ENCODE measurements at regions not wholly inside any gene's neighbourhood (a gene's known extent, or its start where the extent isn't known, plus 50 kb on each side); places are given as distances from the start of the nearest gene placed in this dataset.
"Not testable (repeated sequence)": the region's sequence is repeated elsewhere in the genome, so short reads cannot be mapped to it uniquely, and the experiment has no call there.

DNA sequence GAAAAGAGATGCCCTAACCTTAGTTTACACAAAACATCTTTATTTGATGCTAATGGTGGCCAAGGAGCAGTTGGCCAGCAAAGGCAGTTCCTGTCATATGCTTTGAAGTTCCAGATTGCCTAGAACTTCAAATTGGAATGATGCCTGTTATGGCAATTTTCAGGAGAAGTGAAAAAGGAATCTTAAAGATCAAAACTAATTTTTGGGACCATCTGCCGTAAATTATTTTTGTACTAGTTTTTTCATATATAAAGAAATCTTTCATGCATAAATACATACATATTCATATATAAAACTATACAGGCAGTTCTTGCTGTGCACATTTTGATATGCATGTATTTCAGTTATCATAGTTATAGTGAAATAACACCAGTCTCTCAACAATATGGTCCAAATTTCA lies 1185.6 kb upstream of the FAM98A start:
- no peak for DNase-seq (ENCODE audit: low read depth in 2 of 2, low spot score in 1 of 2)

DNA sequence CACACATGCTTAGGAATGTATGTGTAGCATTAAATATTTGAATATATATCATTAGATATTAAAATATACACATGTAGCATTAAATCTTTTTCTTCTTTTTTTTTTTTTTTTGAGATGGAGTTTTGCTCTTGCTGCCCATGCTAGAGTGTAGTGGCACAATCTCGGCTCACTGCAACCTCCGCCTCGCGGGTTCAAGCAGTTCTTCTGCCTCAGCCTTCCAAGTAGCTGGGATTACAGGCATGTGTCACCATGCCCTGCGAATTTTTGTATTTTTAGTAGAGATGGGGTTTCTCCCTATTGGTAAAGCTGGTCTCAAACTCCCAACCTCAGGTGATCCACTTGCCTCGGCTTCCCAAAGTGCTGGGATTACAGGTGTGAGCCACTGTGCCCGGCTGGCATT lies 1151.6 kb upstream of the FAM98A start:
- DNase-seq (ENCODE audit: low read depth in 2 of 2, low spot score in 1 of 2): not testable (repeated sequence)

DNA sequence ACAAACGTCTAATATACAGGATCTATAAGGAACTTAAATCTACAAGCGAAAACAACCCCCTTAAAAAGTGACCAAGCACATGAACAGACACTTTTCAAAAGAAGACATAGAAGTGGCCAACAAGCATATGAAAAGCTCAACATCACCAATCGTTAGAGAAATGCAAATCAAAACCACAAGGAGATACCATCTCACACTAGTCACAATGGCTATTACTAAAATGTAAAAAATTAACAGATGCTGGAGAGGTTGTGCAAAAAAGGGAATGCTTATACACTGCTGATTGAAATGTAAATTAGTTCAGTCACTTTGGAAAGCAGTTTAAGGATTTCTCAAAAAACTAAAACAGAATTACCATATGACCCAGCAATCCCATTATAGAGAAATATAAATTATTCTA lies 1148.5 kb upstream of the FAM98A start:
- no peak for DNase-seq (ENCODE audit: low read depth in 2 of 2, low spot score in 1 of 2)

DNA sequence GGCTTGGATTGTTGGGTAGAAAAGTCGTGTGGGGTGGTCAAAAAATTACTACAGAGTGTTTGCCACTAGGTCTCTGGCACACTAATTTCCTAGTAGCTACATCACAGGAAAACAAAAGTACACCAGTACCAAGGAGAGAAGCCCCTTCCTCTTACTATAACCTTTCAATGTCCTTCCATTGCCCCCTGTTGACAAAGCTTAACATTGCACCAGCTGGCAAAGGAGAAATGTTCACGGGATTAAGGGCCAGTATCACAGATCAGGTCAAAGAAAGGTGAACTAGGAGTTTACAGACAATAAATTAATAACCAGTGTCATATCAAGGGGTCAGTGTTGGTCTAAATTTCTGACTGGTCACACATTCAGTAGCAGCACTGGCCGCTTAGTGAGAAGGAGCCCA lies 1139.6 kb upstream of the FAM98A start:
- DNase-seq (ENCODE audit: low read depth in 2 of 2, low spot score in 1 of 2): no peak

DNA sequence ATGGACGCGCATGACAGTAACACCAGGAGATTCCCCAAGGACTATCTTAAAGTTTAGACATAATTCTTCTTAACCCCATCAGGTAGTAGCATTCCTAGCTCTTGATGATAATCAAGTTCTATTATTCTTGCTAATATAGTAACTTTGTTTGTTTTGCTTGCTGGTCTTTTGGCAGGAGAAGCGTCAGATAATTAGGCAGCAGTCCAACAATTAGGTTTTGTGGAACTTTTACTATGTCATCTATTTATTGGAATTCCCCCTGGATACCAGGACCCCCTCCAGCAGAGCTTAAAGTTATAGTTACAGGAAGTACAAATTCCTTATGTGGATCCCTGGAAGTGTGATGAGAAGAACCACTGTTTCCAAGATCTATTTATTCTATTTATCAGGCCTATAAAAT lies 1138.0 kb upstream of the FAM98A start:
- DNase-seq (ENCODE audit: low read depth in 2 of 2, low spot score in 1 of 2): no peak

DNA sequence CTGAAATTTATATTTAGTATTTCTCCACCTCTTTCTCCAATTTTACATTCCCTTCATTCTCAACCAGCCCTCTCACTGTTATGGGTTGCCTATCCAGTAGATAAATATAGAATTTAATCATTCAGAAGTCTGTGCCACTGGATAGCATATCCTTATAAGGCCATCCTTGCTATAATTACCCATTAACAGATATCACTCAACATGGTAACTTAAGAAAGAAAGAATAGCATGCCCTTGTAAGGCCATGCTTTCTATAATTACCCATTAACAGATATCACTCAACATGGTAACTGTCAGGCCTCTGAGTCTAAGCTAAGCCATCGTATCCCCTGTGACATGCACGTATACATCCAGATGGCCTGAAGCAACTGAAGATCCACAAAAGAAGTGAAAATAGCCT lies 1137.4 kb upstream of the FAM98A start:
- DNase-seq (ENCODE audit: low read depth in 2 of 2, low spot score in 1 of 2): no peak

DNA sequence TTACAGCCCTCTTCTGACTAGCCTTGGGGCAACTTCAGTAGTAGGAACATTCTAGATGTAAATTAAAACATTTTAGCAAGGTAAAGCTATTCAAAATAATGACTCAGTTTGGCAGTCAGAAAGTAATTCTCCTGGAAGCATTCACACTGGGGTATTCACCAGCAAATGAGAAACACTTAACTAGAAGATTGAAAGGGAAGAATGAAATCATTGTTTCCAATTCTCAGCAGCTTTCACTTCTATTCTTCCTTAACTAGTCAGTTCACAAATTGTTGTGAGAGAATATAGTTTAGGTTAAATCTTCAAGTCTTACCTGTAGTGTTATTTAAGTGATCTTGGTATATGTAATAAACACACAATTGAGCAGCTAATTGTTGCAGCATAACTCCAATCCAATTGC lies 1135.6 kb upstream of the FAM98A start:
- no peak for DNase-seq (ENCODE audit: low read depth in 2 of 2, low spot score in 1 of 2)

DNA sequence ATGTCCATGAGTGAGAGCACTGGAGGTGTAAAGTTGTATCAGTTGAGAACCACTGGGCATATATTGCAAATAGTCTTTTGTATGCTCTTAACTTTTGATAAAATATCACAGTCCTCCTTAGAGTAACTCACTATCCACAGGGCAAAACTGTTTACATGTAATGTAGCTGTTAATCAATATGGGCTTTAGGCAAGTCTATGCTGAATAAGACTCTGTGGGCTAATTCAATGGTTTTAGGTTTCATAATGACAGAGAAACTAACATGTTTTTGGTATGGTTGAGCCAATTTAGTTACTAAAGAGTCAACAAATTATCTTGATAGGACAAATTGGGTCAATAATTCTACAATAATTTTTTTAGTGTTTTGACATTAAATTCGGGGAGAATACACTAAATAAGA lies 1134.9 kb upstream of the FAM98A start:
- DNase-seq (ENCODE audit: low read depth in 2 of 2, low spot score in 1 of 2): no peak

DNA sequence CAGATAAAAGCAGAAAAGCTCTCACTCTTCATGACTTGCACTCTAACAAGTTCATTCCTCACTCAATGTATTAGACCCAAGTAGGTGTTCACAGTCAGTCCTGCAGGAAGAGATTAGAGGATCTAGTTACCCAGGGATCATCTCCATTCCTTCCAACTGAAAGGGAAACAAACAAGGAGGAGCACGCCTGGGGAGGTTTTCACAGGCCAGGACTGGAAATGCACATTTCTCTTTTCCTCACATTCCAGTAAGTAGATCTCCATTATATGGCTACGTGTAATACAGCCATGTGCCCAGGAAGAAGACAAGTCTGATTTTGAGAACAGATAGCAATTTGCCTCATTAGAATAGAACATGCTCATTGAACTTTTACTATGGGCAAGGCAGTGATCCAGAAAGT lies 1132.2 kb upstream of the FAM98A start:
- DNase-seq (ENCODE audit: low read depth in 2 of 2, low spot score in 1 of 2): no peak

DNA sequence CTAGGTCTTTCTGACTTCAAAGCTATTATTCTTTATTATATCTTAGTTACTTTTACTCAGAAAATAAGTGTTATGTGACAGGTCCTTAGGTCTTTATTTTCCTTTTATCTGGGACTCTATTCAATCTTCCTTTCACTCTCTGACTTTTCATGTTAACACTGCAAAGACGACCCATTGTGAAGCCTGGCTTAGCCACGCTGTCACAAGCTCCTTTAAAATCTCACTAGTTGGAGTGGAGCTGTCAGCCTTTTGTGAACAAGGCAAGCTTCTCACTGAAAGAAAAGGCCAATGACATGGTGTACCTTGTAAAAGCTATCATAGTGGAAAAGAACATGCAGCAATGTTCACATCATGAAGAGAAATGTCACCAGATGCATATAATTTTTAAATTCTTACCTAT lies 1130.7 kb upstream of the FAM98A start:
- no peak for DNase-seq (ENCODE audit: low read depth in 2 of 2, low spot score in 1 of 2)

DNA sequence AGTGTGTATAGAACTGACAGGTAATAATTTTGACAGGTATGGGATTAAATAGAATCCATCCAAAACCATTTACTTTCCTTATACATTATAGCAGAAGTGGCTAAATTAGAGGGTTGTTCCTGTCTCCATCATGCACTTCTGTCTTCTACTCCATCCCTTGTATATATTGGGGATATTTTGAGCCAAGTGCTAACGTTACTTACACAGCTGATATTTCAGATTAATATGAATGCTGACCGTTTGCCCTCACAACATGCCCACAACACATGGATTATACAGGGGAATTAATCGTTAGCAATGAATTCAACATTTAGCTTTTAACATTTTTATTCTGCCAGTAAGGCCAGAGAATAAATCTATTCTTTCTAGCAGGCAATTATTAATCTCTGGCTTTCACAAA lies 1125.0 kb upstream of the FAM98A start:
- DNase-seq (ENCODE audit: low read depth in 2 of 2, low spot score in 1 of 2): no peak

DNA sequence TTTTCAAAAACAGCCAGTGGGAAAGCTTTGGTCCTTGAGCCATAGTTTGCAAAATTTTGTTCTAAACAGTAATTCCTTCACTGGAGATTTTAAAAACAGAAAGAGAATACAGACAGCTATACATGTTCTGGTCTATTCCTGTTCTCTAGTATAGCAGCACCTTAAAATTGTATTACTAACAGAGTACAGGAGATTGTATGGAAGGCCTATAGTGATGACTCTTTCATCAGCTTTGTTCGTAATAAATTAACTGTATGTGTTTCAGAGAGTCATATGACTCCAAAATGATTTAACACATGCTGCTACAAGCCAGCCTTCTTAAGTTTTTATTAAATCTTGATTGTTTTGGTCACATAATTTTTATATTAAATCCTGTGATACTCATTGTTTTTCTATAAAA lies 1124.6 kb upstream of the FAM98A start:
- DNase-seq (ENCODE audit: low read depth in 2 of 2, low spot score in 1 of 2): no peak

DNA sequence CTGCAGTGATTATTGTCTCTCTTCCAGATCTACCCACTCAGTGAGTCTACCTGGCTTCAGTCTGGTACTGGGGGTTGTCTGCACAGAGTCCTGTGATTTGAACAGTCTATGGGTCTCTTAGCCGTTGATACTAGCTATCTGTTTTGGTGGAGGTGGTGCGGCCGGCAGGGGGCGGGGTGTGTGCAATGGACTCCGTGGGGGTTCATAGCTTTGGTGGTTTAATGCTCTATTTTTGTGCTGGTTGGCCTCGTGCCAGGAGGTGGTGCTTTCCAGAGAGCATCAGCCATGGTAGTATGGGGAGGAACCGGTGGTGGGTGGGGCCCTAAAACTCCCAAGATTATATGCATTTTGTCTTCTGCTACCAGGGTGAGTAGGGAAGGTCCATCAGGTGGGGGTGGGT lies 1120.1 kb upstream of the FAM98A start:
- no peak for DNase-seq (ENCODE audit: low read depth in 2 of 2, low spot score in 1 of 2)

DNA sequence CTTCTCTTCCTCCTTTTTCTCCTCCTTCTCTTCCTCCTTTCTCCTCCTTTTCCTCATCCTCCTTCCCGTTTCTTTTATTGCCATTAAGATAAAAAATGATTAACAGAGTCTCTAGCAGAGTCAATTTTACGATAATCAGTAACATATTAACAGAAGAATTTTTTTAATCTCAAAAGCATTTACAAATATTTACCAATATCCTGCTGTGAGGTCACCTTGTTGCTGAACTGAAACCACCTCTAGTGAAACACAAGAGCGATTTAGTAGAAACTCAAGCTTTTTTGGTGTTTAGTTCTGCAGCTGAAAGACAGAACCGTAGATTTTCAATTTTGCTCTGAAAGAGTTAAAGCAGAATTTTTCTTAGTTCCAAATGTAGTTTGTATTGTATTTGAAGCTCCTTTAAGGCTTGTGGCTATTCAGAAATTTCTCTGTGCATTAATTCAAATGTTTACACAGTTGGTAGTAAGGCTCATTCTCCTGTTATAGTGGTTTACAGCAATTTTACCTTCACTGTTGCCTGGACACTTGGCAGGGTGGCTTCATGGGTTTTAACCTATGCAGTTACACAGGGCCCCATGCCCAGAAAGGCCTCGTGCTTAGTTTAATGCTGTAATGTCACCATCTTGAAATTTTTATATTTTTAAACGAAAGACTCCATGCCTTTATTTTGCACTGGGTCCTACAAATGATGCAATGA lies 1106.6 kb upstream of the FAM98A start:
- no peak for DNase-seq (ENCODE audit: low read depth in 2 of 2, low spot score in 1 of 2)

DNA sequence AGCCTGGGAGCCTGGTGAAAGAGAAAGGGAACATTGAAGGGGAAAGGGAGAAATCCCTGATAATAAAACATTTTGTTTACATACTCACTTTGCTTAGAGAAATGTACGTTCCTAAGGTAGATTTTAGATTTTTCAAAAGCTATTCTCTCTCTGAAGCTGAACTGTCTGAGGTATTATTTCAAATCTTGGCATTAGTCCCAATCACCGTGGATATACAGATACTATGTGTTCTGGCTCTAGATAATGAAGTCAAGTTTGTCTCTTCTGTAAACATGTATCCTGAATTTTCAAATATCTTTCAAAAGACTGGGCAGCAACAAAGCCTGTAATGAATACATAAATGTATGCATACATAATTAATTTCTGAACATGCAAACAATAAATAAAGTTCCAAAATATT lies 1104.2 kb upstream of the FAM98A start:
- no peak for DNase-seq (ENCODE audit: low read depth in 2 of 2, low spot score in 1 of 2)

DNA sequence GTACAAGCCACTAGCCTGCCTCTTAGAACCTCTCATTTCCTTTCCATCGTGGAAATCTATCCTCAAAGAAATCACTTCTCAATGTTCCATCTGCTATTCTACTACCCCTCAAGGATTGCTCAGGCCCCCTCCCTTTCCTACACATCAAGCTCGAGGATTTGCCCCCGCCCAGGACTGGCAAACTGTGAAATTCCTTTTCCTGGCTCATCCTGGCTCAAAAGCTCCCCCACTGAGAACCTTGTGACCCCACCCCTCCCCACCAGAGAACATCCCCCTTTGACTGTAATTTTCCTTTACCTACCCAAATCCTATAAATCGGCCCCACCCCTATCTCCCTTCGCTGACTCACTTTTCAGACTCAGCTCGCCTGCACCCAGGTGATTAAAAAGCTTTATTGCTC lies 1103.3 kb upstream of the FAM98A start:
- not testable (repeated sequence) for DNase-seq (ENCODE audit: low read depth in 2 of 2, low spot score in 1 of 2)

DNA sequence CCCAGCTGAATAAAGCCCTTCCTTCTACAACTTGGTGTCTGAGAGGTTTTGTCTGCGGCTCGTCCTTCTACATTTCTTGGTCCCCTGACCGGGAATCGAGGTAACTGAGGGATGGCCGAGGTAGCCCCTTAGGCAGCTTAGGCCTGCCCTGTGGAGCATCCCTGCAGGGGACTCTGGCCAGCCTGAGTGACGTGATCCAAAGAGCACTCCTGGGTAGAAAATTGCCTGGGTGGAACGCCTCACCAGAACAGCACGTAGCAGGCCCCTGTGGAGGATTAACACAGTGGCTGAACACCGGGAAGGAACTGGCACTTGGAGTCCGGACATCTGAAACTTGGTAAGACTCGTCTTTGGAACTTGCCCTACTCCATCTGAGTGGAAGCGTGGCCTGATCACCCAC lies 1078.5 kb upstream of the FAM98A start:
- not testable (repeated sequence) for DNase-seq (ENCODE audit: low read depth in 2 of 2, low spot score in 1 of 2)

DNA sequence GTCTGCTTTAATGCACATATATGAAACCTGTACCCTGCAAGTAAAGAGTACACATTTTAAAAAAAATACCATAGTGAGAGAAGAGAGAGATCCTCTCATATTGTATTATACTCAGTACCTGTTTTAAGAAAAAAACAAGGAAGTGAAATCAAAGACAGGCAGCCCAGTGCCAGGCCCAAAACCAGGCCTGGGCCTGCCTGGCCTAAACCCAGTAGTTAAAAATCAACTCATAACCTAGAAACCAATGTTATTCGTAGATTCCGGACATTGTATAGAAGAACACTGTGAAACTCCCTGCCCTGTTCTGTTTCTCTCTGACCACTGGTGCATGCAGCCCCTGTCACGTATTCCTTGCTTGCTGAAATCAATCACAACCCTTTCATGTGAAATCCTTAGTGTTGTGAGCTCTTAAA lies 1078.0 kb upstream of the FAM98A start:
- not testable (repeated sequence) for DNase-seq (ENCODE audit: low read depth in 2 of 2, low spot score in 1 of 2)

DNA sequence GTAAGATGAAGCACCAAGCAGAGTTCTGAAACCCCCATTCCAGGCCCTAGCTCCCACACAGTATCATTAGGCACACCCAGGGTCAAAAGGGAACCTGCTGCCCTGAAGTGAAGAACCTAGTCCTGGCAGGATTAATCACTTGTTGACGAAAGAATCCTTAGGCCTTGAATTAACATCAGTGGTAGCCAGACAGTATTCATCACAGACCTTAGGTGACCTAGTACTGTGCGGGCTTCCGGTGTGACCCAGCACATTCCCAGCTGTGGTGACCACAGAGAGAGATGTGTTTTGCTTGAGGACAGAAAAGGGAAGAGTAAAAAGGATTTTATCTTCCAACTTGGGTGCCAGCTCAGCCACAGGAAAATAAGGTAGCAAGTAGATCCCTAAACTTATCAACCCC lies 1071.4 kb upstream of the FAM98A start:
- no peak for DNase-seq (ENCODE audit: low read depth in 2 of 2, low spot score in 1 of 2)

DNA sequence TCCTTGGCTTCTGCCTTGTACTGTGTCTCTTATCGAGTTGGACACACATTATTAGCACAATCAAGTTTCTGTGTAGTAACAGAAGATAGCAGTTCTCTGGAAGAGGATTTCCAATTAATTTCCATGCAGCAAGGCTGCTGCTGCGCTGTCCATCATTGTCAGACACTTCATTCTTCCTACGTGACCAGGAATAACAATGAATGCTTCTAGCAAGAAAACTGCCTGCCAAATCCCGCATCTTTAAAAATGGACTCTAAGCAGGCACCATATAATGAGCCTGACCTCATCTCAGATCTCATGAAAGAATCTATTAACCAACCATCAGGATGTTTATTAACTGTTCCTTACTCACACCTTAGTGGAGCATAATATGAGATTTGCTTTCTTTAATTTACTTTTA lies 1067.7 kb upstream of the FAM98A start:
- DNase-seq (ENCODE audit: low read depth in 2 of 2, low spot score in 1 of 2): no peak

DNA sequence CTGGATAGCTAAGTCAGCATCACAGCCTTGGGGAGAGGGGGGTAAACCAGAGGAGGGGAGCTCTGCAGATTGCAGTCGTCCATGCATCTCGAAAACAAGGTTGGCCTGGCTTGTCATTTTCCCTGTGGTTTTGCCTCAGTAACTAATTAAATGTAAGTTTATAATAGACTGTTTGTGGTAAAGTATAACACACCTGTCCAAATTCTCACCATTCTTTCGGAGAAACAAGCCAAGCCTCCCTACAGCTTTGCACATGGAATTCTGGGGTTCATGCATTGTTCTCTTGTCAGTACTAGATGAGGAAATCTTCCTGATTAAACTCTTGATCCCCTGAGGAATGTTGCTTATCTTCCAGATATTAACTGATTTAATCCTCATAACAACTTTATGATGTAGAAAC lies 1065.2 kb upstream of the FAM98A start:
- no peak for DNase-seq (ENCODE audit: low read depth in 2 of 2, low spot score in 1 of 2)

DNA sequence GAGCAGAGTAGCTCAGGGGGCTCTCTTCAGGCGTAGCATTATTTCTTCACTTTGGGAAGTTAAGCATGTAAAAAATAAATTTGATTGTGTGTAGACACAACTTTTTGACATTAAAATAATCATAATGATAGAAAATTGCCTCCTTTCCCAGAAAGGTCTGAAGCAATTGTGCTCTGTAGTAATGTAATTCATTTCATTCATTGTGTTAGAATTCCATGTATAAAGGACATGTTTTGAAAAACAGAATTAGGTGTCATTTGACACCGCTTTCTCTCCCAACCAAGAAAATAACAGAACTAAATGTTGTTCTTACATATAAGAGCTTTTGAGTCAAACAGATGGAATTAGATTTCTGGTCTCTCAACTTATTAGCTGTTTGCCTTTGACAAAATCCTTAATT lies 1064.2 kb upstream of the FAM98A start:
- DNase-seq (ENCODE audit: low read depth in 2 of 2, low spot score in 1 of 2): no peak

DNA sequence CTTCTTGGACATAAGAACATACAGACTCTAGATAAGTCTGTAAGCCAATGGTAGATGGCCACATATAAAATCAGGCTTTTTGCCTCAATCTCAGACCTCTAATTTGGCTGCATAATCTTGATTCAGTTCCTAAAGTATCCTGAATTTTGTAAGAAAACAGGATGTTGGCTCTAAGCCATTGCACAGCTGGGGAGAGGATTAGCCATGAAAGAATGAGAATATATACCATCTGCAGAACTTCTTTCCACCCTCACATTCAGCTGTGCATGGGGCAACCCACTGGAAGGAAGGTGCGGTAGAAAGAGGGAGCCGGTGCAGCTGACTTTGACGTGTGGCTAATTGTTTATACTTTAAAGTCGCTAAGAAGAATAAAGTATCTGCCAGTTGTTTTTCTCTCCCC lies 1061.6 kb upstream of the FAM98A start:
- DNase-seq (ENCODE audit: low read depth in 2 of 2, low spot score in 1 of 2): no peak

DNA sequence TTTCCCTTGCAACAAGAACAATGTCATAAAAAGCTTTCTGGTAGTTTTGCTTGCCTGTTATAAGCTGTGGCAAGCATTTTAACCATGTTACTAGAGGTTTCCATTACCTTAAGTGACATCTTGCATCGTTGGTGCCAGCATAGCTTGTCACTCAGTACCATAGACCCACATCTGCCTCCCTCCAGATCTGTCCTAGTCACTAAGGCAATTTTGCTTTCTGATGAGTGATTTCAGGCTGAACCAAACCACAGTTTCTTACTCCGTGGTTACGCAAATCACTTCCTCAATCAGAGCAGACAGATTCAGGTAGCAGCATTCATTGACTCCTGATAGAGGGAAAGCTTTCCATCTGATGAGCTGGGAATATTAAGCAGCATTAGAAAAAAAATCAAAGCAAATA lies 1057.5 kb upstream of the FAM98A start:
- DNase-seq (ENCODE audit: low read depth in 2 of 2, low spot score in 1 of 2): no peak
